ENCODE measurements at regions not wholly inside any gene's neighbourhood (a gene's known extent, or its start where the extent isn't known, plus 50 kb on each side); places are given as distances from the start of the nearest gene placed in this dataset.

DNA sequence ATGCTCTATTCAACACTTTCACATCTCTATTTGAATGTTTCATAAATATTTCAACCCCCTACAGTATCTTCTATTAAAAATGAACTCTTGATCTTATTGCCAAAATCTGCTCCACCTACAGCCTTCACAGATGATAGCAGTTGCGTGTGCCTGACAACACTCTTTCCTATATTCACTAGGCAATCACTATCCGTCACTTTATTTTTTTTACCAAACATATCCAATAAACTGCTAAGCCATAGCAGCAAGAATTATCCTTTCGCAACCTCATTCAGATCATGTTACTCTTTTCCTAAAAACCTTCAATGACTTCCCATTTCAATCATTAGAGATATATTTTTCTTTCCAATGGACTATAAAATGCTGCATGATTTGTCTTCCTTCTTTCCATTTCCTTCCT is 629.8 kb upstream of the PCDH9 start:
- TF ChIP-seq POLR2A (IDR thresholded peaks at IDR 0.05) (no peak), EP300 (IDR thresholded peaks at IDR 0.05) (no peak)
- TF ChIP-seq, protein P1, sequence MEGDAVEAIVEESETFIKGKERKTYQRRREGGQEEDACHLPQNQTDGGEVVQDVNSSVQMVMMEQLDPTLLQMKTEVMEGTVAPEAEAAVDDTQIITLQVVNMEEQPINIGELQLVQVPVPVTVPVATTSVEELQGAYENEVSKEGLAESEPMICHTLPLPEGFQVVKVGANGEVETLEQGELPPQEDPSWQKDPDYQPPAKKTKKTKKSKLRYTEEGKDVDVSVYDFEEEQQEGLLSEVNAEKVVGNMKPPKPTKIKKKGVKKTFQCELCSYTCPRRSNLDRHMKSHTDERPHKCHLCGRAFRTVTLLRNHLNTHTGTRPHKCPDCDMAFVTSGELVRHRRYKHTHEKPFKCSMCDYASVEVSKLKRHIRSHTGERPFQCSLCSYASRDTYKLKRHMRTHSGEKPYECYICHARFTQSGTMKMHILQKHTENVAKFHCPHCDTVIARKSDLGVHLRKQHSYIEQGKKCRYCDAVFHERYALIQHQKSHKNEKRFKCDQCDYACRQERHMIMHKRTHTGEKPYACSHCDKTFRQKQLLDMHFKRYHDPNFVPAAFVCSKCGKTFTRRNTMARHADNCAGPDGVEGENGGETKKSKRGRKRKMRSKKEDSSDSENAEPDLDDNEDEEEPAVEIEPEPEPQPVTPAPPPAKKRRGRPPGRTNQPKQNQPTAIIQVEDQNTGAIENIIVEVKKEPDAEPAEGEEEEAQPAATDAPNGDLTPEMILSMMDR (IDR thresholded peaks at IDR 0.05): no peak
